ENCODE measurements at regions not wholly inside any gene's neighbourhood (a gene's known extent, or its start where the extent isn't known, plus 50 kb on each side); places are given as distances from the start of the nearest gene placed in this dataset.

GRCh38 chr2:219692521-219692920, 65.1 kb downstream of the SLC4A3 start:
- 76 to 85% methylated on average over 5 of the region's 5 CpGs for WGBS, 2 donors
- intact Hi-C loops (cut with DNase I) = no loop called here
- DNase-seq = no peak
- Histone ChIP-seq H3K36me3 (no peaks in the 10 kb centered on the region), H3K4me1 (no peaks in the 10 kb centered on the region), H3K9me3 (no peaks in the 10 kb centered on the region), H3K4me3 (replicated peaks in 1 of 3) (no peak overlapping the region), H3K27ac (no peak overlapping the region), H3K27me3 (no peaks in the 10 kb centered on the region)
- TF ChIP-seq CTCF (IDR thresholded peaks at IDR 0.05) = no peak
- no peak for TF ChIP-seq POLR2A (IDR thresholded peaks at IDR 0.05)

- Histone ChIP-seq H3K4me1 (no peaks in the 10 kb centered on the region), H3K9me3 (no peaks in the 10 kb centered on the region), H3K4me3 (replicated peaks in 1 of 3) (no peak overlapping the region), H3K36me3 (no peaks in the 10 kb centered on the region), H3K27me3 (no peaks in the 10 kb centered on the region), H3K27ac (no peak overlapping the region)
- TF ChIP-seq CTCF (IDR thresholded peaks at IDR 0.05) (no peak), POLR2A (IDR thresholded peaks at IDR 0.05) (no peak)
- intact Hi-C loops (cut with DNase I) = no loop called here
- 65 to 68% methylated on average over 3 of the region's 3 CpGs for WGBS, 2 donors
- no peak for DNase-seq
Observed at GRCh38 chr2:219695145-219695709, 67.8 kb downstream of the SLC4A3 start.

GRCh38 chr2:219697811-219698747, 70.6 kb downstream of the SLC4A3 start:
- 75 to 76% methylated on average over 12 of the region's 12 CpGs for WGBS, 2 donors
- H3K4me1 ChIP-seq = no peaks in the 10 kb centered on the region
- intact Hi-C loops (cut with DNase I) = no loop called here

GRCh38 chr2:219698748-219699439, 71.5 kb downstream of the SLC4A3 start:
- TF ChIP-seq CTCF (IDR thresholded peaks at IDR 0.05) (no peak), POLR2A (IDR thresholded peaks at IDR 0.05) (no peak)
- intact Hi-C loops (cut with DNase I) = no loop called here
- no peak for DNase-seq
- H3K27ac ChIP-seq = no peak overlapping the region
- 68 to 71% methylated on average over 15 of the region's 15 CpGs for WGBS, 2 donors
- no peaks in the 10 kb centered on the region for H3K4me1 ChIP-seq
- no peaks in the 10 kb centered on the region for H3K36me3 ChIP-seq
- no peak overlapping the region for H3K4me3 ChIP-seq (replicated peaks in 1 of 3)
- H3K27me3 ChIP-seq = no peaks in the 10 kb centered on the region
- no peaks in the 10 kb centered on the region for H3K9me3 ChIP-seq

More at GRCh38 chr2:219697811-219698747, 70.6 kb downstream of the SLC4A3 start:
- DNase-seq = no peak
- Histone ChIP-seq H3K36me3 (no peaks in the 10 kb centered on the region), H3K9me3 (no peaks in the 10 kb centered on the region), H3K27ac (no peak overlapping the region), H3K4me3 (replicated peaks in 1 of 3) (no peak overlapping the region), H3K27me3 (no peaks in the 10 kb centered on the region)
- no peak for TF ChIP-seq POLR2A (IDR thresholded peaks at IDR 0.05)
- TF ChIP-seq CTCF (IDR thresholded peaks at IDR 0.05) = no peak

Data from thyroid gland (tissue), 4 donors.